NCI-H526 (cell line): ENCODE measurements at regions not wholly inside any gene's neighbourhood (a gene's known extent, or its start where the extent isn't known, plus 50 kb on each side); places are given as distances from the start of the nearest gene placed in this dataset.
A peak's percentile ranks its signal among the peaks of the same experiment; 100 is the strongest.

Experiments
- DNase-seq, 2 experiments: peaks; one replicate each; lab custom pipeline; 2025; lab: John Stamatoyannopoulos, UW

DNA sequence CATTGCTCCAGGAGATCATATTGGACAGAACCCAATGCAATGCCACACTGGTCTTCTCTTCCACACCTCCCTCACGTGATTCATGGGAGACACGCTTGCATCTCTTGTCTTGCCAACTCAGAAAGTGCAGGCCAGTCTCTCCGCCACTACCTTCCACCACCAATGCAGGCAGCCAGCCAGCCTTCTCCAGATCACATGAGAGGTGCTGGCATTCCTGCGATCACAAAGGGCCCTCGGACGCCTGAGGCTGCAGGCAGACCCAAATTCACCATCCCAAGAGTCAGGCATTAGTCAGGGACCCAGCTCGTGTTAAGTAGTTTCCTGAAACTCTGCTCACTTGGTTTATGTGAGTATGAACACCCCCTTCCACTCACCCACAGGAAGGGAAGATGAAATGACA lies 437.0 kb upstream of the ETAA1 start:
- DNase-seq, result no peak

DNA sequence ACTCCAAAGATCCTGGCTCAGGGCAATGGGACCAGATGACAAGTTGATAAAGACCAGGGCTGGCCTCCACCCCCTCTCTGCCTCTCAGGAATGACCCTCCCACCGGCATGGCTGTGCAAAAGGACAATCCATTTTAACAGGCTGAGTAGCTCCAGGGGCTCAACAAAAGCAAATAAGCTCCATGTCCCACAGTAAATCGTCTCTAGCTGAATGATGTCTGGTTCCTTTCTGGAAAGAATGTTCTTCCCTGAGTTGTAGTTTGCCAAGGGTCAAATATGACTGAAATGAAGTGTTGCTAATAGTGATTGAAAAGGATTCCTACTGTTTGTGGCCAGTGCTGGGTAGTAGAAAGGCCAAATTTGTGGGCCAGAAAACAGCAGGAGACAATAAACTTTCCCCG lies 434.4 kb upstream of the ETAA1 start:
- DNase-seq, result no peak

DNA sequence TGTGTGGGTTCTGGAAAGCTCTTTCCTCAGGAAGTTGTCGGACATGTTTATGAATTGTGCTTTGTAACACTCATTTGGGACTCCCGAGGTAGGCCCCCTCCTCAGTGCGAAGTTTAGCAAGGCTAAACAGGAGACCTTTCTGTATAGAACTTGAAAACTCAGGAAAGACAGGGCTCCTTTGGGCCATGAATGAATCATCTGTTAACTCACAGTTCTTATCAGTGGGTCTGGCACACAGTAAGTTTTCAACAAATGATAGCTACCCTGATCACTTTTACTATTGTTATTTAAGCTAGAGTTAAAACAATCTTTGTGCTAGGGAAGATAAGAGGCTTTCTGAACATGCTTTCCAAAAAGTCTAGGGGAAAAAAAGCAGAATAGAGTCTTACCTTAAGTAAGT lies 430.5 kb upstream of the ETAA1 start:
- DNase-seq, result no peak

DNA sequence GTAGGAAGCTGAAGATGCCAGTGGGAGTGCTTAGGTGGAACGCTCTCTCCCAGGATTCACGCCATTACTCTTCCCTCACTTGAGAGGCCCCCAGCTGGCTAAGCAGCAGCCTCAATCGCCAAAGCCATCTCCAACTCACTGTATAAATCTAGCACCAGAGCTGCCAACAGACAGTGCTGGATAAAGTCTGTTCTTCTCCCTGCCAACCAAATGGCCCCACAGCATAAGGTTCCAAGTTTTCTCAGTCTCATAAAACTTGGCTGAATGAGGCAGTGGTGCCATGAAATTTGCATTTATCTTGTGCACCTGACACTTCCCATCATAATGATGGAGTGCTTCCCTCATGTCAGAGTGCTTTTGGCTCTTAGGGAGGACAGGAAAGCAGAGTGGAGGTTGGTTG lies 428.2 kb upstream of the ETAA1 start:
- DNase-seq, result peak; percentile 9 to 17

DNA sequence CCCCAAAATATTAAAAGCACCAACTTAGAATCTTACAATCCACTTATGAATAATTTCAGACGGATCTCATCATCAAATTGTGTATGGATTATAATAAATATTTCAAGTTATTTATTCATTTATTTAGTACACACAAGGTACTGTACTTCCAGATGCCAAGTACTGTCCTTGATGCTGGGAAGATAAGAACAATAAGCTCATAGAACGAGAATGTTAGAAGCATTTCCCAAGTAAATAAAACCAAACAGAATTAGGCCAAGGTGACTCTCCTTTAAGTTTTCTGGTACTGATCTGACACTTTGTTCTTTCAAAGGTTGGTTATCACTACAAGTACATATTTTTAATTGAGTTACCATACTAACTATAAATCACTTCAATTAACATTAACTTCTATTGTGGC lies 416.1 kb upstream of the ETAA1 start:
- DNase-seq, result no peak

DNA sequence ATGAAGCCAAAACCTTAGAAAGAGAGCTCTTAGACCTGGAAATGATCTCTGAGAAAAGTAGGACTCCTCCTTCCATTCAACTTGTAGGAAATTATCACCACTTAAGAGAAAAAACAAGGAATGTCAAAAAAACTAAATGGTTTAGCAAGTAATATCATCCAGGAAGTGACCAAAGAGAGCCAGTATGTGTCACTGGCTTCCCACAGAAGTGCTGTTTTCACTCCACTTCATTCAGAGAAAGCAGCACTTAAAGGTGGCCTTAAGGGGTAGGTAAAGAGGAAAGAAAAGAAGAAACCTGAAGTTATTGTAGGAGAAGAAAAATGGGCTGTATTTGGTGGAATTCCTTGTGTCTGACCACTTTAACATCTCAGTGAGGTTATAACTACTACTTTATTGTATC lies 414.4 kb upstream of the ETAA1 start:
- no peak for DNase-seq

DNA sequence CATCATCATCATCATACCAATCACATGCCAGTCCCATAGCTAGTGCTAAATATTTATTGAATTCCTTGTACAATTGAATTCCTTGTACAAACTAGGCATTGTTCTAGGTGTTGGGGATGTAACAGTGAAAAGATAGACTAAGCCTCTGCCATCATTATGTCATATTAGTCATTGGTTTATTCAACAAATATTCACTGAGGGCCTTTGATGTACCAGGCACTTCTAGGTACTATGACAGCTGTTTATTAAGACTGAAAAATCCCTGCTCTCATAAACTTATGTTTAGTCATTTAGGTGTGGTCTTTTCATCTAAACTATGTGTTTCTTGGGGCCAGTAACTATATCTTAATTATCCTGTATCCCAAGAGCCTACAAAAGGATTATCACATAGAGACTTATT lies 412.3 kb upstream of the ETAA1 start:
- no peak for DNase-seq

DNA sequence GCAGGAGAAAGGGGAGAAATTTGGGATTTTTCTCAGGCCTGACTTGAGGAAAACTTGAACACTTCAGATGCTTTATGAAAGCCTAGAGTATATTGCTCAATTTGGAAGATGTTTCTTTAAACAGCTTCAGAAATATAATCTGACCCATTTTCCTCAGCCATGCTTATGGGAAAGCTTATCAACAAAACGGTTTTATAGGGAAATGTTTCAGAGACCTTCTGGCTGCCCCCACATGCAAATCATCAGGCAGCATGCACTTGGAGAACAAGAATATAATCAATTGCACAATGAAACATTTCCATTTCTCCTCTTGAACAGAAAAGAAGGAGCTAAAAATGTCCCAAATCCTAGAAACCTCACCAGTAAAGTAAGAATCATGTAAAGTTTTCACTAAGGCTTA lies 411.2 kb upstream of the ETAA1 start:
- peak; percentile 68 to 69 for DNase-seq

DNA sequence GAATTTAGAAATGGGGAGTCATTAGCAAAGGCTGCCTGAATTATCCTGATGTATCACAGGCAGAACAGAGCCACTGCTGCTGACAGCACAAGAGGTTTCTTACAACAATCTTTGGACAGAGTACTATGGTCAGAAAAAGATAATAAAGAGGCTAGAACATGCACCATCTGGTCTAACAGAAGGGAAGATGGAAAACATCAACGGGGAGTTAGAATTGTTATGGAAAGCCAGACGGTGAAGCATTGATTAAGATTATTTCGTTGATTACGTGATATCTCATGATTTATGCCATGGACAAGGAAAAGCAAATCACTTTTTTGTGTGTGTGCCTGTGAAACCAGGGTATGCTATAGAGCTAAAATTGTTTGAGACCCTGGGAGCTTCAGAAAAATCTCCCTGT lies 409.4 kb upstream of the ETAA1 start:
- DNase-seq, result no peak

DNA sequence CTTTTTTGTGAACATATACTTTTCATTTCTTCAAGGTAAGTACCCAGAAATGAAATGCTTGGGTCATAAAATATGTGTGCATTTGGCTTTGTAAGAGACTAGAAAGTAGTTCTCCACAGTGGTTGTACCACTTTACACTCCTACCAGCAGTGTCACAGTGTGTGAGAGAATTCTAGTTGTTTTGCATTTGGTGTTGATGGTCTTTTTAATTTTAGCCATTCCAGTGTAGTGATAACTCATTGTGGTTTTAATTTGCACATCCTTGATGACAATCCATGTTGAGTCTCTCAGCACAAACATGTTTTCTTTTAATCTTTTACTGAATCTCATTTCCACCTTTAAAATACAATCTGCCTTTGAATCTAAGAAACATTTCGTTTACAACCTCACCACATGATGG lies 402.5 kb upstream of the ETAA1 start:
- no peak for DNase-seq

DNA sequence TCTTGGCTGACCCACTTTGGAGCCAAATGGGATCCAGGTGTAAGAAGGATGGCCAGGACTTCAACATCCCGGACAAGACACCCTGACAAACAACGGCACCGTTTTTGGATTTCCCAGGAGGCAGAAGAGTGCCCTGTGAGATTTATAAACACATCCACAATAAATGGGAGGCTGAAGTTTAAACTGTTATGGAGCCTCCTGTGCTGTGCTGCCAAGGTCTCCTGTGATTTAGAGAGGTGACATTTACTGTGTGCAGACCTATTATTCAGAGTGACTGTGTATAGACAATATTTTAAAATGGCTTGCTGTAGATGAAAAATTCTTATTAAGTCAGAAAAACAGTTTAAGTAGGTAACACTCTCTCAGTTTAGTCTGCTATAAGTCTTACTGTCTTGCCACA lies 401.5 kb upstream of the ETAA1 start:
- no peak for DNase-seq

DNA sequence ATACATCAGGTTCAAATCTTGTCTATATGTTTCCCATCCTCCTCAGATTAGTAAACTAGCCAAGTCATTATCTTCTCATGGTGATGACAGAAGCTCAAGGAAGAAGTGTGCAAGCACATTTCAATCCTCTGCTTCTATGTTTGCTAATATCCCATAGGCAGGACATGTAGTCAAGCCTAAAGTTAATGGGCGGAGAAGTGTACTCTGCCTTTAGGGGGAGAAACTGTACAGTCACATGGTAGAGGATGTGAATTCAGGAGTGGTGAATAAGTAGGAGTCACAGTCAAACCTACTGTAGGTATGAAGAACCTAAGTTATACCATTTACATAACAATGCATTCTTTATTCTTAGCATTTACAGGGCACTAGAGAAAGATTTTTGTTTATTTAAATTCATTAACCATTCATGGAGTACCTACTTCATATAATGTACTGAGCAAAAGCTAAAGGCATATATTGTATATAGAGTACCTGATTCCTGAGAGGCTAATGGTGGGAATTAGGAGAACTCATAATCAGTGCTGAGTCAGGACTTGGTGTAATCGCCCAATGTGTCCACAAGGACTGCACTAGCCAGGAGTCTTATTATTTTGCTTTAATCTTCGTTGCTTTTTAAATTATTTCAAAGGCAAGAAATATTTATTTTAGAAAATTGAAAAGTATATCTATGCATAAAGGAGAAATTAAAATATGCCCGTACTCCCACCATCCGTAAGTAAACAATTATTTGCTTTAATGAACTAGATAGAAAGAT lies 394.3 kb upstream of the ETAA1 start:
- DNase-seq, result no peak

DNA sequence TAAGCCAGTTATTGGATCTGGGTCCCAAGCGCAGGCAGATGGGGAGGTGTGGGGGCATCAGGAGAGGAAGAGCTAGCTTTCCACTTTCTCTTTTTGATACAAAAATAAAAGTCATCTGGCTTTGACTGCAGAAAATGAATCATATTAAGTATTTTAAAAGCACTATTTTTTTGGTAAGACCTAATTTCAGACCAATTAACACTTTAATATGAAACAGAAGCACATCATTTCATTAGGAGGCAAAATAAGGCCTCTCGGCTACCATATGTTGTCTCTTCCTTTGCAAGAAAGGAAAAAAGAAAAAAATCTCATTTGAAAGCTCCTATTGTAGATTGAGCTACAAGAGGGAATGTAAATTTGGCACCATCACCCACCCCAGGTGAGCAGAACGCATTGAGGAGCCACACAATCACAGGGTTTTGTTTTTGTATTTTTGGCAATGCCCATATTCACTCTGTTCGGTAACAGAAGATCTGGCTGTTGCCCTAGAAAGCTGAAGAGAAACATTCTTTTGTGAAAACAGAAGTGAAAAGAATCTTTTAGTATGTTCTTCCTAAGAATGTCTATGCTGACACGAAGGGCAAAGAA lies 390.7 kb upstream of the ETAA1 start:
- DNase-seq, result no peak

DNA sequence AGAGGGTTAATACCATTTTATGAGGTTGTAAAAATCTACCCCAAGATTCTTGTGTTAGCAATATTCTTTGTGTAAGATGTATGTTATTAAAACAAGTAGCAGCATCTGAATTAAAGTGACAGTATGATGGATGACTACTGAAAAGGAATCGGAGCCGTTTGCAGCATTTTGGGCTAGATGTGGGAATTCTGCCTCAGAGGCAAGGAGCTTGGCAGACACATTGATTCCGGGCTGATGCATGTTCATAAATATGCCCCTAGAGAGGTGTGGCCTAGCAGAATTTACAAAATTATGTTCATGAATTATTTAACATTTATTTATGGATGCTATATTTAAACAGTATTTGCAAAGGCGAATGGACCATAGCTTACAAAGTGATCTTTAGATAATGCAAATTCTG lies 389.0 kb upstream of the ETAA1 start:
- peak; percentile 89 to 90 for DNase-seq

DNA sequence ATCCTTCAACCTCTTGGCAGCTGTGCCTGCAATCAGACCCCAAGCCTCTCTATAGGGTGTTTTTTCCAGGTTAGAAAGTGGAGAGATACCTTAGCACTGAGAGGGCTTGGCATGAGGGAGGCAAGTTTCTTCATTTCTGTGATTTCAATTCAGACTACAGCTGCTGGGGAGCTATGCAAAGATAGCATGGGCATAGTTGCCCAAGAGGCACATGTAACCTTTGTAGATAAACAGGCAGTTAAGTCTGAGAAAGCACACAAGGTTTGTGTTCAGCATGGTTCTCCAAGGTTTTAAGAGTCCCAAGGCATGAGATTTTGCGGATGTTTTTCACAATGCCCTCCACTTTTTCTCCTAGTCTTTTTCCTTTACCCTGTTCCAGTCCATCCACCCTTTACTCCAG lies 385.0 kb upstream of the ETAA1 start:
- peak in 1 of 2 experiments; percentile 50 for DNase-seq

DNA sequence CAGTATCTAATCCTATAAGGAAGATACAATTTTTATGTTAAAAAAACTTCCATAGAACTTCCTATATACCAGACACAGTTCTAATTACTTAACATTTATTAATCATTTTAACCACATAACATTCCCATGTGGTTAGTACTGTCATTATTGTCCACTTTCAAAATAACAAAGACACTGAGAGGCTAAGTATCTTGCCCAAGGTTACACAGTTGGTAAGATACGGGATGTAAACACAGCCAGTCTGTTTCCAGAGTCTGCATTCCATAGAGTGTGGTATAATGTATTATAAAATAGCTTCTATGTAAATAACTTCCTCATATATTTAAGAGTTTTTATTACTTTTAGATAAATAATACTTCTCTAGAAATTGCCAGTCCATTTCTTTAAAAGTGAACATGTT lies 383.3 kb upstream of the ETAA1 start:
- DNase-seq, result no peak

DNA sequence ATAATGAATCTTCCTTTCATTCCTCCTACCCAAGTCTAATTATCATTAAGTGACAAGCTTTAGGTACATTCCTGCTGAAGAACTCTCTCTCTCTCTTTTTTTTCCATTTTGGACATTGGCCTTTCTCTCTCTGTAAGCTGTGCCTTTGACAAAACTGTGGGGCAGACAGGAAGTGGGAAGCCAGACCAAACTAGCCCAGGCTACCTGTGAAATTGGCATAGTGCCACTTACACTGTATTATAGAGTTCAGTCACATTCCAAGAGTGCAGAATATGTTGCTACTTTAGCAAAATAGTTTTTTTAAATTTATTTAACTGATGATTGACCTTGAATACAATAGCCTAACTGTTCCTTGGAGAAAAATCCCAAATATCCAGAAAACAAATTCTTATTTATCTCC lies 381.5 kb upstream of the ETAA1 start:
- no peak for DNase-seq

DNA sequence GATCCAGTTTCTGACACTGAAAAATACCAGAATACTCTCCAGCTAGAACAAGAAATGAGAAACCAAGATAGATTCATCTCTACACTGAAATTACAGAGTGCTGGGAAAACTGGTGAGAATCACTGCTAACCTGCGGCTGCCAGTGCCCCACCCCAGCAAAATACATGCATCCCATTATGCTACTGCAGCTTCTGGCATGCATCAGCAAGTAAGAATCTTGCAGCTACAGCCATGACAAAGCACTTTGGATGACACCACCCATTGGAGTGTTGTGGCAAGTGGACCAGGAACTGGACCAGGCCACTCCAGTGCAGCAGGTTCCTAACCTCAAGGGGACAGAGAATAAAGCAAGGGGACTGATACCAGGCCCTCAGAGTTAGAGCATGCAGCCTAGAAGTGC lies 378.8 kb upstream of the ETAA1 start:
- DNase-seq, result no peak

DNA sequence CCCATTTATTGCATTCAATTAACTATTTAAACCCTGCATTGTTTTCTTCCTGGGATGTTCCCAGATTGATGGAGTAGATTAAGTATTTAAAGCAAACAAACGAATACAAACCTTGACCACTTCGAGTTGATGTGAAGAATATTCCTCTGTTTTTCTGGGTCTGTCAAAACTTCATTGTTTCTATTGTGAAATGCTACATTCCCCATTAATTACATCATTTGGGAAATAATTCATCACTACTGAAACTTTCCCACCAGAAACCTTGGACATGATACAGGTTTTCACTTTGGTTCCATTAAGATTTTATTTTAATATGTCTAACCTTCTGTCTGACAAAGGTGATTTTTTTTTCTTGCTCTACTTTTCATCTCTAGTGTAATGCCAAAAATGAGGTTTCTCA lies 365.1 kb upstream of the ETAA1 start:
- no peak for DNase-seq

DNA sequence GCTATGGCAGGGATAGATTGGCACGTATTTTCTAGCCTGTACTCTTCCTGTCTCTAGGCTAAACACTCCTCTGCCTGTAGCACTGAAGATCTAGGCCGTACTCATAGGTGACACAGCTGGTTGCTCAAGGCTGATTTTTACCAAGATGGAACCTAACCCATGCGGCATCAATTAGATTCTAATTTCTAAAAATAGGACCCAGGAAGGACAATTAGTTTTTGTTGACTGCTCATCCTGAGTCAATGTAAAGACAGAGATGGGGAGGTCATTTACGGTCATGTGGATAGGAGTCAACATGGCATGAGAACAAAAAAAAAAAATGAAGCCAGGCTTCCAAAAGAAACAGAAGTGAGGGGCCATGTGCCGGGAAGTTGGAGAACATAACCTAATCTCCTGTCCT lies 360.7 kb upstream of the ETAA1 start:
- DNase-seq, result no peak

DNA sequence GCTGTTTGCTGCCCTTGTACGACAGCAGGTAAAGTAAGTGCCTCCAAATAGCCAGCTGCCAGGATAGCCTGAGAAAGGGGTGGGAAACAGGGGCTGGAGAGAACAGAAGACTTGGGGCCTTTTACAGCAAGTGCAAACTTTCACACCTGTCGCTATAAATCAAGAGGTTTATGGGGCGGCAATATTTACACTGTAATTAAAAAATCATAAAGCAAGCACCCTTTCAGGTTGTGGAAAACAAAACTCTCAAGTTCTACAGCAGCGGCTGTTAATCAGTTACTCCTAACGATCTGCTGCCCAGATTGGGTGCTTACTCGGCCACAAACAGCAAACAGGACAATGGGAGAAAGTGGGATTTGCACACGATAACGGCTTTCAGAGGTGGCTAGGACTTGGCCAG lies 359.5 kb upstream of the ETAA1 start:
- DNase-seq, result no peak

DNA sequence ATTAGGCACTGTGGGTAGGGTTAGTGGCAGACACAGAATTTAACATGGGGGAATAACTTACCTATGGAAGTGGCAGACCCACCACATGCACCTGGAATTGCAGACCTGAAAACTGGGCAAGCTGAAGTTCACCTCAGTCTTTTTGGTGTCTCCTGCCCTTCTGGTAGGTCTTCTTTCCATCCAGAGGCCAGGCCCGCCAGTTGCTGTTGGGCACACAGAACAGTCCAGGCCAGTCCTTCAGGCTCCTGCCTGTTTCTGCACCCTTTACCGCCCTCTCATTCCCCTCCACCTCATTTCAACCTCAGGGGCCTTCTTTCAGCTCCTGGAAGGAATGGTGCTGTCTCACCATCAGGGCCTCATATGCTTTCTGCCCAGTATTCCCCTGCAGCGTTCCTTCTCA lies 358.9 kb upstream of the ETAA1 start:
- DNase-seq, result no peak

DNA sequence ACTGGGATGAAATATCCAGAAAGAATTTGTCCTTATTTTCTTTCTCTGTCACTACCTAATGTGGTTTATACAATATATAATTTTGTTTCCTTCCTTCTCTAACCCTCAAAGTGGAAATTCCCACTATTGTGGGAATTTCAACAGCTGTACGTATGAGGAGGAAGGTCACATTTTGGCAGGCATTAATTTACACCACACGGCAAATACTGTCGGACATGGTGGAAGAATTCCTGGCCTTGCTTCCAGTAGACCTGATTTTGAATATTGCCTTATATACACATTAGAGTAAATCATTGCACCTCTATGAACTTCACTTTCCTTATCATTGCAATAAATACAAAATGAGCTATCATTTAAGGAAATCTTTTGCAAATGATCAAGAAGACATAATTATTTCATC lies 358.1 kb upstream of the ETAA1 start:
- DNase-seq, result no peak

DNA sequence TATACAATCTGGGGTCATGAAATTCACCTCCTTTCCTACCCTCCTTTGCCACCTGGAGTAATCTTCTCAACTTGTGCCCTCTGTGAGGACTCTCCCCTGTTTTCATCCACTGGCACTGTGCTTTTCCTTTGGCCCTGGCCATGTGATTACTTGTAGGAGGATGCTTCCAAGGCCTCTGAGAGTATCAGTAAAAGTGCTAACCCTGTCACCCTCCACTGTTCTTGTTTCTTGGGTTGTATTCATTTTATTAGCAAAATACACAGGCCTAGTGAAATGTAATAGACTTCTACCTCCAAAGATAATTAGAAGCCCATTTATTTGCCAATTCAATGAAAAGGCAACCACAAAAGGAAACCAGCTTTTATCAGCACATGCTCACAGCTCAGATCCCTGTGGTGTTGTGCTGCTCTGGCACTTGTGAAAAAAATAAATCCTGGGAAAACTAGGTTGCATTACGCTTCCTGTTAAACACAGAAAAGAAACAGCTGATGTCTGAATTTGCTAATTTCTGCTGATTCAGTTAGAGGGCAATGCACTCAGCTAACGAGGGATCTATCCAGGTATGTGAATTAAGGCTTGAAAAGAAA lies 357.5 kb upstream of the ETAA1 start:
- DNase-seq, result no peak
